Neural crest cell (in vitro differentiated cells): ENCODE measurements at regions not wholly inside any gene's neighbourhood (a gene's known extent, or its start where the extent isn't known, plus 50 kb on each side); places are given as distances from the start of the nearest gene placed in this dataset.

ENCODE experiments used
- DNase-seq: peaks from one replicate; pipeline ENCODE4 v3.0.0; 2021; ENCODE audit warnings: low read depth, mixed read lengths, low spot score
- H3K27ac Mint-ChIP-seq: one replicate; pipeline ENCODE4 v1.8.0; 2021; ENCODE audit warnings: mild to moderate bottlenecking, mixed read lengths; ENCODE audit not compliant: unreplicated experiment
- H3K27me3 Mint-ChIP-seq: 2 replicates; pipeline ENCODE4 v1.8.0; 2021; ENCODE audit warnings: low read depth, mild to moderate bottlenecking, mixed read lengths
- H3K36me3 Mint-ChIP-seq: 2 replicates; pipeline ENCODE4 v1.8.0; 2021; ENCODE audit warnings: low read depth, mild to moderate bottlenecking, mixed read lengths
- H3K4me1 Mint-ChIP-seq: 2 replicates; pipeline ENCODE4 v1.8.0; 2021; ENCODE audit warnings: mixed read lengths
- H3K4me3 Mint-ChIP-seq: one replicate; pipeline ENCODE4 v1.8.0; 2021; ENCODE audit warnings: mild to moderate bottlenecking, mixed read lengths
- H3K9me3 Mint-ChIP-seq: 2 replicates; pipeline ENCODE4 v1.8.0; 2021; ENCODE audit warnings: mixed read lengths
- CTCF ChIP-seq: fragments of 200-600 bp; sonication (generic); conservative IDR thresholded peaks from 2 replicates; pipeline ENCODE4 v1.5.0; 2021; ENCODE audit warnings: antibody characterized with exemption, mild to moderate bottlenecking

GRCh38 chr6:170210651-170211403, 80.1 kb downstream of the DLL1 start:
- peaks cover 4% of the 10 kb centered on the region for H3K27me3 Mint-ChIP-seq
- no peaks in the 10 kb centered on the region for H3K36me3 Mint-ChIP-seq
- H3K4me3 Mint-ChIP-seq: no peak overlapping the region
- no peaks in the 10 kb centered on the region for H3K4me1 Mint-ChIP-seq
- no peak for DNase-seq
- no peak for TF ChIP-seq CTCF
- no peaks in the 10 kb centered on the region for H3K9me3 Mint-ChIP-seq
- H3K27ac Mint-ChIP-seq: no peak overlapping the region

- DNase-seq: no peak
- peaks cover 4% of the 10 kb centered on the region for H3K27me3 Mint-ChIP-seq
- H3K4me3 Mint-ChIP-seq: no peak overlapping the region
- H3K4me1 Mint-ChIP-seq: no peaks in the 10 kb centered on the region
- no peaks in the 10 kb centered on the region for H3K9me3 Mint-ChIP-seq
- no peak overlapping the region for H3K27ac Mint-ChIP-seq
- H3K36me3 Mint-ChIP-seq: no peaks in the 10 kb centered on the region
- no peak for TF ChIP-seq CTCF
Measured at GRCh38 chr6:170210026-170210390, 80.9 kb downstream of the DLL1 start.

- no peak for DNase-seq
- H3K4me1 Mint-ChIP-seq: no peaks in the 10 kb centered on the region
- no peaks in the 10 kb centered on the region for H3K9me3 Mint-ChIP-seq
- no peak overlapping the region for H3K27ac Mint-ChIP-seq
- H3K4me3 Mint-ChIP-seq: no peak overlapping the region
- peaks cover 4% of the 10 kb centered on the region for H3K27me3 Mint-ChIP-seq
- no peak for TF ChIP-seq CTCF
- no peaks in the 10 kb centered on the region for H3K36me3 Mint-ChIP-seq
Measured at GRCh38 chr6:170209354-170210025, 81.4 kb downstream of the DLL1 start.

- Mint-ChIP-seq H3K4me1 (no peaks in the 10 kb centered on the region), H3K27ac (no peak overlapping the region), H3K27me3 (peaks cover 4% of the 10 kb centered on the region), H3K4me3 (no peak overlapping the region), H3K36me3 (no peaks in the 10 kb centered on the region), H3K9me3 (no peaks in the 10 kb centered on the region)
- no peak for TF ChIP-seq CTCF
- DNase-seq: no peak
Measured at GRCh38 chr6:170208651-170209353, 82.1 kb downstream of the DLL1 start.

- peaks cover 4% of the 10 kb centered on the region for H3K27me3 Mint-ChIP-seq
- no peak overlapping the region for H3K27ac Mint-ChIP-seq
- H3K4me1 Mint-ChIP-seq: no peaks in the 10 kb centered on the region
- no peak overlapping the region for H3K4me3 Mint-ChIP-seq
- peaks cover 1% of the 10 kb centered on the region for H3K9me3 Mint-ChIP-seq
- no peak for DNase-seq
- TF ChIP-seq CTCF: no peak
- no peaks in the 10 kb centered on the region for H3K36me3 Mint-ChIP-seq
Measured at GRCh38 chr6:170208182-170208601, 82.7 kb downstream of the DLL1 start.
